GM21723 (cell line): ENCODE measurements at regions not wholly inside any gene's neighbourhood (a gene's known extent, or its start where the extent isn't known, plus 50 kb on each side); places are given as distances from the start of the nearest gene placed in this dataset.
"Not testable (repeated sequence)": the region's sequence is repeated elsewhere in the genome, so short reads cannot be mapped to it uniquely, and the experiment has no call there.

Experiments used
- ATAC-seq: cut with Tn5 transposase; IDR thresholded peaks from one replicate; pipeline ENCODE4 v1.9.1; 2021; ENCODE audit warnings: mild to moderate bottlenecking, moderate library complexity; ENCODE audit not compliant: unreplicated experiment

DNA sequence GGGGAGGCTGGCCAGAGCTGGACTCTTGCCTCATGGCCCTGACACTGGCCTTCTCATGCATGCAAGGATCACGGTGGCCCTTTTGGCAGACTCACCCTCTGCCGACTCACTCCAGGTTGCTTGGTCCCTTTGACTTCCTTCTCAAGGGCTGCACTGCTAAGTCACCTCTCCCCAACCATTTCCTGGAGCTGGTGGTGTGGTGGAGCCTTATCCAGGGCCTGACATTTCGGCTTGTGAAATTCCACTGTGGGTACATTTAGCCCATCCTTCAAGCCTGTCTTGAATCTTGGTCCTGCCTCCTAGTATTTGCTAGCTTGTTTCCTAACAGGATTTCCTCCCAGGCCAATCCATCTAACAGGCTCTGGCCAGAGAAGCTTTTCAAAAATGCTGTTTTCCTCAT lies 52.6 kb upstream of the JUN start:
- no peak for ATAC-seq

DNA sequence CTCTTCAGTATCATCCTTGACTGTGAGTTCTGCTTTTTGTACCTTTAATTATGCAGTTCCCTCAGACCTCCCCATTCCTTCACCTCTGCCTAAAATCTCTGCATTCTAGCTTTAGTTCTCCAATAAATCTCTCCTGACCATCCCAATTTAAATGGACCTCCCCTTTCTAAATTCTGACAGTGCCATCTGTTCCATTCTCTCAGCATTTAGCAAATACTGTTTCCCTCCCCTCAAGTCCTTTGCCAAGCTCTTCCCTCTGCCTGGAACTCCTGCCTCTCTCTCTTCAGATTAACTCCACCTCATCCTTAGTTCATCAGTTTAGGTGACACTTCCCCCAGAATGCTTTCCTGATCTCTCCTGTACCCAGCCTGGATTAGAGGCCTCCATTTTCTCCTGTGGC lies 54.0 kb upstream of the JUN start:
- ATAC-seq: no peak

DNA sequence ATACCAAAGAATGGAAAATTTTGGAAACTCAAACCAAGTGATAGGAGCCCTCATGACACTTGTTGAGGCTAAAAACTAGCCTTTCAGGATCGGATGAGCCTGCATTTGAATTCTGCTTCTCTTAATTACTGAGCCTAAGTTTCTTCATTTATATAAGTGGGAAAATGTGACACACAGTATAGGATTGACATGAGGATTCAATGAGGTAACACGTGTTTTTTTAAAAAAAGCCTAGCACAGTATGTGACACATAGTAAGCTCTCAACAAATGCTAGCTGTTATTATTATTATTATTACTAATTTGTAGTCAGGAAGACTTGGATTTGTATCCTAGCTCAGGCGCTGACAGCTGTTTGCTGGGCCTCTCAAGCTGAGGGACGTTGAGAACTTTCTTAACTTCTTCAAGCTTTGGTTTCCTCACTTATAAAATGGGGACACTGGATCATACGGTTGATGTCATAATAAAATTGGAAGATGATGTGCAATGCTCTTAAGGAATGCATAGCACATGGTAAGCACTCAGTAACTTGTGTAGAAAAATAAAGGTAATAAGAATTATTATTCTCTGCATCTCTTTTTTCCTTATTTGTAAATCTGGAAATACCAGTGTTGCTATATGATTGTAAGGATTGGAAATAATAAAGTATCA lies 55.4 kb upstream of the JUN start:
- no peak for ATAC-seq

GRCh38 chr1:58839846-58840835 lies 56.3 kb upstream of the JUN start:
- ATAC-seq: no peak

DNA sequence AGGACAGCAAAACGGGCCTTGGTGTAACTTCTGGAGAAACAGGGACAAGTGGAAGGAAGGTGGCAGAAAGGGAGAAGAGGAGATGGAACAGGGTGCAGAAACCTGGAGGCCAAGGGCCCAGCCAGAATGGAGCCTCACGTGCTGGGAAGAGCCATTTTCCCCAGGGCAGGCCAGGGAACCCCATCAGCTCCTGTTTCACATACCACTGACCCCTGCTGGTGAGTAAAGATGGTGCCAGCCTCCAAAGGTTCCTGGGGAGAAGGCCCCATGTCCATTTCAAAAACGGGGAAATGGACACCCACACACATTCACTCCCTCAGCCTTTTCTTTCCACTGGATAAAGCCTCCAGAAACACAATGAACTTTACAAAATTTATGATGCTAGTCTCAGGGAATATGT lies 57.6 kb upstream of the JUN start:
- ATAC-seq: no peak

DNA sequence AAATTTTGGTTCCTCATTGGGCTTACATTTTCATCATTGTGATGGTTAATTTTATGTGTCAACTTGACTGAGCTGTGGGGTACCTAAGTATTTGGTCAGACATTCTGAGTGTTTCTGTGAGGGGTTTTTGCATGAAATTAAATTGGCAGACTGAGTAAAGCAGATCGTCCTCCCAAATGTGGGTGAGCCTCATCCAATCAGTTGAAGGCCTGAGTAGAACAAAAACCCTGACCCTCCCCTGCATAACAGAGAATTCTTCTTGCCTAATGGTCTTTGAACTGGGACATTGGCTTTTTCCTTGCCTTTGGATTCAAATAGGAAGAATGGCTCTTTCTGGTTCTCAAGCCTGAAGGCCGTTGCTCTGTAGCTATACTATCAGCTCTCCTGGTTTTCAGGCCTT lies 59.1 kb upstream of the JUN start:
- ATAC-seq: no peak

DNA sequence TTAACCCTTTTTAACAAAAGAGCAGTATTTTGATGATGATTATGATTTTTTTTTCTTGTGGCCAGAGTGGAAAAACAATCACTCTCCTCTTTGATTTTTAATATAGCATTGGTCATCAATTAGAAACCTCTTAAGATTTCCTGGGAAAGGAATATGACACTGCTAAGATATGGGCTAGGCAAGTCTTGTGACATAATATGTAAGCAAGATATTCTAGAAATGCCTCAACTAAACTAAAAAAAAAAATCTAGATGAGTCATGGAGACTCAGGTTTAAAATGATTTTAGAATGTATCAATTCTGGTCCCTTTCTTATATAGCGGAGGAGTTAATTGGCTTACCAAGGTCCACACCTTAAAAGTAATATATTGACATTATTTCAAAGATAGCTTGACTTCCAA lies 60.3 kb upstream of the JUN start:
- no peak for ATAC-seq

DNA sequence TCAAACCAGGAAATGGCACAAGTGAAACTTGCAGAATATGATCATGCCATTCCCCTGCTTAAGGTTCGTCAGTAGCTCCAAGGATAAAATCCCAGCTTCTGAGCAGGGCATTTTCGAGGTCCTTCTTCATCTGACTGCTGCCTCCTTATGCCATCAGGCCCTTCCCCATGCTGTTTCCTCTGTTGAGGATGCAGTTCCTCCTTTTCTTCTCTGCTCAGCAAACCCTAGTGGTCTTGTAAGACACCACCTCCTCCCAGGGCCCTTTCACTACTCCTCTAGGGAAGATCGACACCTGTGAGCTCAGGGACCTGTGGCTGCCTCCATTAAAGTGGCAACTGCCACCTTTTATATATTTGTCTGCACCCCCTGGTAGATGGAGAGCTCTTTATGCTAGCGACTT lies 62.1 kb upstream of the JUN start:
- no peak for ATAC-seq

- no peak for ATAC-seq
Observed at GRCh38 chr1:58848818-58849411, 65.1 kb upstream of the JUN start.

- no peak for ATAC-seq
Observed at GRCh38 chr1:58849551-58849950, 65.7 kb upstream of the JUN start.

- no peak for ATAC-seq
Observed at GRCh38 chr1:58850636-58851035, 66.8 kb upstream of the JUN start.

DNA sequence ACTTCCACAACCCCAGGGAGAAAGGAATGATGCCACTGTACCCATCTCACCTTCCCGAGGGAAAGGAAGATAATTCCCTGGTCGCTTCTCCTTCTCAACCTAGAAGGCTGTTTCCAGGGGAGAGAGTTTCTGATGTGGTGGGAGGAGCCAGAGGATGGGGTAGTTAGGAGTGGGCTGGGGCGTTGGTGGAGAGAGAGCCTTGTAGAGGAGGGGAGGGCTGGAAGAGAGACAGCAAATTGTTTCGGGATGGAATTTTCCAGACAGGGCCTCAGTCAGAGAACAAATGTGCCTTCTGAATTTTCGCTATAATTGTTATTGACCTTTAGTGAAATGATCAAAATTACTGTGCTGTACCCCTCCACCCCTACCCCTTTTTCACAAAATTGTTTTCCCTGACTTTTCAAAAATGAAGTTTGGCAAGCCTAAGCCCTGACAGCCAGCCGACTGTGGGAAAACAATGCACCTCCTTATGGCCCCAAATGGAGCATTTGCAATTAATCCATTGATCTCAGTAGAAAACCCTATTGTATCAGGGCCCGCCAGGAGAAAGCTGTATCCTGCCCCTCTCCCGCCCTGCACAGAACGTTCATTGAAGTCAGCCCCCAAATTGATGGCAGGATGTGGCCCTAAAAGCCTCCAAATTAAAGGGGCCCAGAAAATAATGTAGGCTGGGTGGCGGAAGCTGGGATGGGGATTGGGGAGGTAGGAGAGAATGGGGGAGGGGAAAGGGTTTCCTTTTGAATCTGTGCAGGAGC lies 69.1 kb upstream of the JUN start:
- no peak for ATAC-seq

DNA sequence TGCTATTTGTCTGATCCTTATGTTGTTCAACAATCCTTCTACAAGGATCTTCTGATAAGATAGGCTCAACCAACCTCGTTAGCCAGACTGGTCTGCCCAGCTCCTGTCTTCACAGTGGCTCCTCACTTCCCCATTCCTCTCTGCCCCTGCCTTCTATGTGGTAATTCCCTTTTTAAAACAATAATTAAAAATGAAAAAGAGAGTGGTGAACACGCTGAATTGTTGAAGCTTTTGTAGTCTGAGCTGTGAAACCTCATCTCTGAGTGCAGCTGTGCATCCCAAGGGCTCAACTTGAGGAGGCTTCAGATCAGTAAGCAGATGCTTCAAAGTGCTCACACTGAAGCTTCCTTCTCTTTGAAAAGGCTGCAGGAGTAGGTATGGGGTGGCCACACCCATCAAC lies 70.7 kb upstream of the JUN start:
- ATAC-seq: no peak

GRCh38 chr1:58855274-58856165 lies 71.7 kb upstream of the JUN start:
- no peak for ATAC-seq

DNA sequence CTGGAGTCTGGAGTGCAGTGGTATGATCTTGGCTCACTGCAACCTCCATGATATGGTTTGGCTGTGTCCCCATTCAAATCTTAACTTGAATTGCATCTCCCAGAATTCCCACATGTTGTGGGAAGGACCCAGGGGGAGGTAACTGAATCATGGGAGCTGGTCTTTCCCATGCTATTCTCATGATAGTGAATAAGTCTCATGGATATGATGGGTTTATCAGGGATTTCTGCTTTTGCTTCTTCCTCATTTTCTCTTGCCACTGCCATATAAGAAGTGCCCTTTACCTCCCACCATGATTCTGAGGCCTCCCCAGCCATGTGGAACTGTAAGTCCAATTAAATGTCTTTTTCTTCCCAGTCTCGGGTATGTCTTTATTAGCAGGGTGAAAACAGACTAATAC lies 72.4 kb upstream of the JUN start:
- ATAC-seq: not testable (repeated sequence)

- ATAC-seq: peak; percentile 88
Observed at GRCh38 chr1:58857680-58858673, 74.1 kb upstream of the JUN start.

GRCh38 chr1:58859769-58860485 lies 76.1 kb upstream of the JUN start:
- ATAC-seq: no peak

DNA sequence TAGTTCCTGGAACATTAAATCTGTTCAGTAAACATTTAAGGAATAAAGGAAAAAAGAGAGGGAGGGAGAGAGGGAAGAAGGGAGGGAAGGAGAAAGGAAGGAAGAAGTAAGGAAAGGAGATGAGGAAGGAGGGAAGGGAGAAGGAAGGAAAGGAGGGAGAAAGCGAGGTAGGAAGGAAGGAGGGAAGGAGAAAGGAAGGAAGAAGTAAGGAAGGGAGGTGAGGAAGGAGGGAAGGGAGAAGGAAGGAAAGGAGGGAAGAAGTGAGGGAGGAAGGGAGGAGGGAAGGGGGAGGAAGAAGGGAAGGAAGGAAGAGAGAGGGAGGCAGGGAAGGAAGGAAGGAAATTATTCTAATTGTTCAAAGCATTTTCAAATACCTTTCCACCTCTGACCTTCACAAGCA lies 77.2 kb upstream of the JUN start:
- ATAC-seq: no peak
